SH-SY5Y (cell line): ENCODE measurements at regions not wholly inside any gene's neighbourhood (a gene's known extent, or its start where the extent isn't known, plus 50 kb on each side); places are given as distances from the start of the nearest gene placed in this dataset.

Source experiments
- GATA2 ChIP-seq: IDR thresholded peaks from 2 replicates; pipeline ENCODE4 v1.6.1; 2011; ENCODE audit warnings: mild to moderate bottlenecking, low read depth, low read length
- GATA3 ChIP-seq: IDR thresholded peaks from 2 replicates; pipeline ENCODE4 v1.6.1; 2011; ENCODE audit warnings: low read depth, mild to moderate bottlenecking, low read length, moderate library complexity

DNA sequence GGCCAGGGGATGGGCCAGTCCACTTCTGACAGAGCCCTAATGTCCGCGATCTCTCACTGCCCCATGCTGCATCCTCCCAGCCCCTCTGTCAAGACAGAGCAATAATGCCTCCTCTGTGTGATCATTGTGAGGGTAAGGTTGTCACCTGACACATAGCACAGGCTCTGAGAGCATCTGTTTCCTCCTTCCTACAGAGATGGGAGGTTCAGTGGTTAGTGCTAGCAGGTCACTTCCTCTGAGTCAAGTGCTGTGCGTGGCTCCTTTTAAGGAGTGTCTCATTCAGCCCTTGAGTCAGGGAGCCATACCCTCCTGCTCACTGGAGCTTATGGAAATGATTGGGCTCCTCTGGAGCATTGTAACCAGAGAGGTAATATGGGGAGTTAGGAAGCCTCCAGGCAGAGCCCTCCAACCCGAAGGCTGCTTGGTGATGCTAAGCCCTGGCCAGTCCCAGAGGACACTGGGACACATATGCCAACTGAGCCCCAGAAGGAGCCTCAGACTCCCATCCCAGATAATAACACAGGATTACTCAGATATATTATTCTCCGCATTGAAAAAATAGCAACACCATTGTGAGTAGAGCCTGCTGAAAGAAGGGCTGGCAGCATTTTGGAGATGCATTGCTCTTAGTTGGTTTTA is 189.0 kb downstream of the GALNT1 start:
- TF ChIP-seq GATA2 (no peak), GATA3 (no peak)

DNA sequence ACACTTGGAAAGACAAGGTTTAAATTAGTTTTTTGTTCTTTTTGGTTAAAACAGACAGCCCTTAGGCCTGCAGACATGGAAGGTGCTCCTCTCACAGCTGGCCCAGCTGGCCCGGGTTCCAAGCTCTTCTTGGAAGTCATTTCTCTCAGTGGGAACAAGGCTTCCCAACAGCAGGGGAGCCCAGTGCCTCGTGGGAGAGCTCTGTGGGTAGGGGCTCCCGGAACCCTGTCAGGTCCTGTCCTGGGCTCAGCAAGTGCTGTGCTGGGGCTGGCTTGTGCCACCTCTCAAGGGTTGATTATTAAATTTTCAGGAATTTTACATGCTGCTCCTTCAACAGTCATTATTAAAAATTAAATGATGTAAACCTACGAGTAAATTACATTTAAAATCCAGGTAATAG is 189.6 kb downstream of the GALNT1 start:
- TF ChIP-seq GATA3 = no peak
- no peak for TF ChIP-seq GATA2

DNA sequence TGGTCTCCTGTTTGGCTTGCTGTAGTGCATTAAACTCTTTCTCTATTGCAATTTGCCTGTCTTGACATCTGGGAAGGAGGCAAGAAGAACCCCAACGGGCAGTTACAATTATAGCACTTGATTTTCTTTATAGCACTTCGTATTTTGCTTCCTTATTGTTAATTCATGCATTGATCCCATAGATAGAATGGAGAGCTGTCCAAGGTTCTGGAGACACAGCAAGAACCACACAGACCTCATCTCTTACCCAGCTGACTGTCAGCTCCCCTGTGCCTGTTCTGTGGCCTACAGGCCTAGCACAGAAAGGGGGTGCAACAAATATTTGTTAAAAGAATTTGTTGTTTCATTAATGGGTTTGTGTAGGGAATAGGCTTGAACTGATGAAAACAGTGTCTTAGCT is 194.3 kb downstream of the GALNT1 start:
- TF ChIP-seq GATA2 (no peak), GATA3 (no peak)

DNA sequence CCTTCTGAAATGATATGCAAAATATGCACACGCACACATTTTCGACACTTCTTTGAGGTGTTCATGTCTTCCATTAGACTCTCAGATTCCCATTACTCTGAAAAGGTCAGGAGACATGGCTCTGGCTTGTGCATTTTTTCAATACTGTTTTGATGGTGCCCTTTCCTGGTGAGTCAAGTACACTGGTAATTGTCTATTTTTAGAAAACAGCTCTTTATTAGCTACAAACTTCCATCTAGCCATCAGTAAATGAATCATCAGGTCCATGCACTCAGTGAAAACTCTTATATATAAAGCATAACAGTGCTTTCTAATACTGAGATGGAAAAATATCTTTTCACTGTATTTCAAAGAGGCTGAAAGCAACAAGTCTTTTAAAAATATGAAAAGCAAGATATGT is 194.9 kb downstream of the GALNT1 start:
- no peak for TF ChIP-seq GATA2
- no peak for TF ChIP-seq GATA3

DNA sequence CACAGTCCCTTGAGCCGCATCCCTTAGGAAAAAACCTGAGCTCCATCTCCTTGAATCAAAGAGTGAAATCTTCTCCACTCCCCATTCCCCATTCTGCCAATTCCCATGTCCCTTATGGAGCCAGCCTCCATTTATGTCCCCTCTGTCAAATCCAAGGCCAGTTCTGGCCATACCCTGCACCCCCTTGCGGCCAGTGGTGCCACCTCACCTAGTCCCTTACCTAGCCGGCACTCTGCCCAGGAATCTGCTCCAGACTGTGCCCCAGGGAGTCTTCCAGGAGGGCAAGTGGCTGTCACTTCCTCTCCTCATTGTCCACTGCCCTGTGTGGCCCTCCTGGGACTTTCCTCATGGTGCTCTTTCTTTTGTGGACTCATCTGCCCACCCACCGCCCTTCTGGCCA is 195.4 kb upstream of the RMP24 start:
- TF ChIP-seq GATA3 (no peak), GATA2 (no peak)

DNA sequence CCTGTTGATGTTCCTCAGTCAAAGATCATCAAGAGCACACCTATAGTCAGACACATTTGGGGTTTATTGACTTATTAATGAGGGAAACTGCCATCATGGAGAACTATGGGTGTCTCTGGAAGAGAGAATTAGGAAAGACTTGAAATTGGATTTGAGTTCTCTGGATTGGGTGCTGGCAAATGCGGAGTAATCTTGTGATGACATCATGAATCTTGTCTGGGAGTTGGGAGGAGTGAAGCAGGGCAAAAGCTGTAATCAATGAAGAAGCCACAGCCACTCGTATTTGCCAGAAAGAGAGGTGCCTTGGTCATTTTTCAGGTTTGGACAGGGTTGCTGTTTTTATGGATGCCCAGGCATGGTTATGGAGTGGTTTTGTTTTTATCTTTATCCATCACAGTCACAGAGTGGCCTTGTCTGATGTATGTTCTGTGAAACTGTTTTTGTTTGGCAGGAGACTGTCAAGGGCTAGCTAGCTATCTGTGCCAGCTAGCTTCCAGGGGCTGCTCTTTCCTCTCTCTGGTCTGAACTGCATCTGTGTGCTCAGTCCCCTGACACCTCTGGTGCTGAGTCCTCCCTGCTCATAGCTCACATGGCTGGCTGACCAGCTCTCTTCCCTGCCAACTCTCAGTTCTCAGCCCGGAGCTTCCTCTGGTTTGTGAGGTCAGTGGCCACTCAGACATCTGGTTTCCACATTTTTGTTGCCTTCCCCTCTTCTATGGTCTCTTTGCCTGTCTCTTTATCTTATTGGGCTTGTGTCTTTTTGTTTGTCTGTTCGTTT is 193.4 kb upstream of the RMP24 start:
- TF ChIP-seq GATA3 (no peak), GATA2 (no peak)

DNA sequence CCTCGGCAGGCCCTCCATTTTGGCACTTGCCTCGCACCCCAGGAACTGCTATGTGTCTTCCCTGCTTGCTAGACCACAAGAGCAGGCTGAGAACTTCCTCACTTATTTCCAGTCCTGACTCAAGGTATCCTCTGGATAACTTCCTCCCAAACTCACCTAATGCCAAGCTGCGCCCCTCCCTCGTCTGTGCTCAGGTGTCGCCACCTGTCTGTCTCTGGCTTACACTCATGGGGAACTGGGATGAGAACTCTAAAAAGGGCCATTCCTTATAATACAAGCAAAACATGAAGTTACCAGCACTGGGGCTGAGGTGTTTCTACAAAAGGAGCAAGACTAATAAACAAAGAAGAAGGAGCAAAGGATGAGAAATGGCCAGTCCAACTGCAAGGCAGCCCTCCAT is 191.5 kb upstream of the RMP24 start:
- no peak for TF ChIP-seq GATA3
- no peak for TF ChIP-seq GATA2

DNA sequence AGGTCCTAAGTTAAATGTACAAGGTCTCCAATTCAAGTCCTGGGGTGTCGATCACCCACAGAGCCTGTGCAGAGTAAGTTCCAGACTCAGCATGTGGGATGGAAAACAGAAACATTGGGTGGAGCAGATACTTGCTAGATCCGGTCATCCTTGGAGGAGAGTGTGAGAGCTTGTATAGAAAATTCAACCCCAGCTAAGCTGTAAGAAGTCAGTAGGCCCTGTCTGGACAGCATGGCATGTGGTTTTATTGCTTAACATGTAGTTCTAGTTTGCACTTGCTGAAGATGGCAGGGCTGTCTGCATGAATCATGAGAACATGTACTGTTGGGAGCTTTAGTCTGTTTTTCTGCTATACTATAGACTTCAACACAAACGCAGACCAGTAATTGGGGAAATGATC is 189.6 kb upstream of the RMP24 start:
- TF ChIP-seq GATA3 = no peak

DNA sequence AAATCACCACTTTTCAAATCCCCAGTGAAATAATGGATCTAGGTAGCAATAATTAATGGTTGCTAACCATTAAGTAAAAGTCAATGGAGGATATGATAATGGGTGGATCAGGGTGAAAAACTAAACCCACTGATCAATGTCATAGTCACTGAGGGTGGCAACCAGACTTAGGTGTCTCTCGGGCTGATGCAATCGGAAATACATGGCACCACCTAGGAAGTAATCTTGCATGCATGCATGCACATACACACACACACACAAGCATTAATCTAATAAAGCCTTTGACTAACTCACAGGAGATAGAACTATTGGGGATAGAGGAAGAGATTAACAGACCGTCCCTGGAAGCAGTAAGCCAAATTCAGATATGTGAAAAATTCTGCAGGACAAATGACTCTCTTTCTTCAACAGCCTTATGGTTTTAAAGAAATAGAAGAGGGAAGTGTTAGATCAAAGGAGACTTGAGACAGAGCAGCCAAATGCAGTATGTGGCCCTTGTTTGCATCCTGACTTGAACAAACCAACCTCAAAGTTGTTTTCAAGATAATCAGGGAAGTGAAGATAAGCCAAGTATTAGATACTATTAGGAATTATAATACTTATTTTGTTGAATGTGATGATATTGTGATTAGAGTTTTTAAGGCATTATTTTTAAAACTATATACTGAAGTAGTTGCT is 186.0 kb upstream of the RMP24 start:
- TF ChIP-seq GATA2 = no peak
- no peak for TF ChIP-seq GATA3

DNA sequence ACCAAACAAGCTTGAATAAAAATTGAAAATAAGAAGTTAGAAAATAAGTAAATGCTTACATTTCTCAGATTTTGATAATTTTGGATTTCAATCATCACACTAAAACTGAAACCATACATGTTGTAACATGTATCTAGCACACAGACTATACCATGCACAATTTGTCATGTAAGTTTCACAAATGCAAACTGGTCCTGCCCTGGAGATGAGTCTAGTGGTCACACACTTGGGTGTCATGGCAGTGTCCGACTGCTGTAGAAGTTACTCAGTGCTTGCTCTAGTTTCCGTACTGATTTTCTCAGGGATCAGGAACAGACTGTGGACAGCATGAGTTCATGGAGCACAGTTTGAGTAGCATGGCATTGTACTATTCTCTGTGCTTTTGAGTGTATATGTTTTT is 182.9 kb upstream of the RMP24 start:
- TF ChIP-seq GATA2 (no peak), GATA3 (no peak)

DNA sequence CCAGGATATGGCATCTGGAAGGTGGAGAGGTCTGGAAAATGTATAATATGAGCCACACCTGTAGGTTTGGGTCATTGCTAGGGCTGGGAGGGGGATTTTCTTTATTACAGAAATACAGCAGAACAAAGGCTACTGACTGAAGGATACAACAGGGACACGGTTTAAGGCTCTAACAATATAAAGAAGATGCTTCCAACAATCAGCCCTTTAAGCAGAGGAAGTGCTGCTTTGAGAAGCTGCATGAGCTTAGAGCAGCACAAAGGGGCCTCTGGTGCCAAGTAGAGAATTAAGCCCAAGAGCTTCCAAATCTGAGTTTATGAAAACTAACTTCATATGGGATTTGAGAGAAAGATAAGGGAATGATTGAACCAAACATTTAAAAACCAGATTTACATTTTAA is 174.5 kb upstream of the RMP24 start:
- TF ChIP-seq GATA2 = no peak
- no peak for TF ChIP-seq GATA3

DNA sequence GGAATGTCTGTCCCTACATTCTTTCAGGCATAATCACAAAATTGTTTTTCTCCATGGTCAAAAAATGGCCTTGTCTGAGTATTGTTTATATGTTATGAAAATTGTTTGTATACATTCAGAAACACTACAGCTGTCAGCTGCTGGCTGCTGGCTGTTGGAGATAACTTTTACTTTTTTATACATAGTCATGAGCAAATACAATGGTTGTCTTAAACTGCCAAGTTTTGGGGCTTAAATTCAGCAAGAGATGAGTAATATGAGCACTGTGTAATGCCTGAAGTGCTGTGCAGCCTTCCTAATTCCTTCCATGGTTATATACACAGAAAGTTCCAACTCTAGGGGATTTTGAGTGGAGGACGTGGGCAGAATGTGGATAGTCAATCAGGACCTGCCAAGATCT is 168.9 kb upstream of the RMP24 start:
- TF ChIP-seq GATA2 (no peak), GATA3 (no peak)

DNA sequence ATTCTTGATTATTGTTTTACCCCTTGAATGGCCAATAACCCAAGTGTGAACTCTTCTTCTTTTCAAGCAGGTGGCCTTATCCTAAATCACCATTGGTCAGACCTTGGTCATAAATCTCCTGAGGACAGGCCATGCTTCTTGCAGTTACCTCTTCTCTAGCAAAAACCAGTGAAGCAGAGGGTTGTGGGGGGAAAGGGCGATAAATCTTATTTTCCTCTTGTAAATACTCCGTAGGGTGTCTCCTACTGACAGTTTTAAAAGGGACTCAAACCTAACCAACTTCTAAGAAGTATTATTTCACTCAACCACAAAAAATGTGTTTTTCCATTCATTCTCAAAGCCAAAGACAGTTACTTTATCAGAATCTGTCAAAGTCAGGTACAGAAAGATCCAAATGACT is 168.1 kb upstream of the RMP24 start:
- TF ChIP-seq GATA3 (no peak), GATA2 (no peak)

DNA sequence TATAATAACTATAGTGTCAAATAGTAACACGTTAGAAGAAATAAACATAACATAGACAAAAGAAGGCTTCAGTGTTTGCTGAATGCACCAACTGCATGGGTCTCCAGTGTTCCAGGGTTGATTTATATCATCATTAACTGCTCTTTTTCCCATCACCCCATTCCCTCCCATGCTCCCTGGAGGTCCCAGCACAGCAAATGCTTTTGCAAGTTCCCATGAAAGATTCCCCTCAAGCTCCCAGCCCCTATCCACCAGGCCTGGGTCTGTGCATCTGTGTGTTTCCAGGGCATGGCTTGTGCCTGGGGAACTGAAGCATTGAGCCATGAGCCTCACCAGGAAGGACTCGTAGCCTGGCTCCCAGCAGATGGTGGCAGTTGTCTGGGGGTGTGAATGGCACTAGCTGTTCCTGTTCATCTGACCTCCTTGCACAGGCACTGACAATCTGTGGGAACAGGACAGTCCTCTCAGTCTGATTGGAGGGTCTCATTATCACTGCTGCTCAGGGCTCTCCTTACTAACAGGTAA is 164.6 kb upstream of the RMP24 start:
- TF ChIP-seq GATA3 = no peak
- no peak for TF ChIP-seq GATA2

DNA sequence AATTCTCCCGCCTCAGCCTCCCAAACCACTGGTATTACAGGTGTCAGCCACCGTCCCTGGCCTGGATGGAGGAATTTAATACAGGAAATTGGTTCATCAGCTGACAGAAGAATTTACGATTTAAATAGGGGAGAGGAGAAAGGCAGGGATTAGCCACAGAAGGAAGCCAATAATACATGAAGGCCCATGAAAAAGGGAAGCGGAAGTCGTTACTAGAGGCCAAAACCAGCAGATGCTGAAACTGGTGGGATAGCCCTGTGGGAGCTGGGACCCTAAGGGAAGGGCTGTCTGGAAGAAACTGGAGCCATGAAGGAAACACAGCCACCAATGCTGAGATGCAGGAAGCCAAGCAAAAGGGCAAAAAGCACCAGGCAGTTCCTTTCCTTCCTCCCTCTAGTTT is 163.7 kb upstream of the RMP24 start:
- TF ChIP-seq GATA3 = no peak
- no peak for TF ChIP-seq GATA2

DNA sequence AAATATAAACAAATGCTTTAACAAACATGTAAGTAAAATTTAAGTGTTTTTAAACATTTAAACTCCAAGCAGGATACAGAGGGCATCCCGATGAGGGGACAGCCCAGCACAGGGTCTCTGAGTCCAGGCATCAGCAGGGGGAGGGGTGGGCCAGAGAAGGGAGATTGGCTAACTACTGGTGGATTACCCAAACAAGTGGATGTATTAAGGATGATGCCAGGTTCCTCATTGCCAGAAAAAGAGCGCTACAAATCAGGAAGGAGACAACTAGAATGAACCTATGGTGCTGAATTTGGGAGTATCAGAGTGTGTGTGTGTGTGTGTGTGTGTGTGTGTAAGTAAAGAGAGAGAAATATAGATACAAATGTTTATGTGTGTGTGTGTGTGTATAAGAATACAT is 162.0 kb upstream of the RMP24 start:
- TF ChIP-seq GATA2 (no peak), GATA3 (no peak)
